GM21390 (cell line): ENCODE measurements at regions not wholly inside any gene's neighbourhood (a gene's known extent, or its start where the extent isn't known, plus 50 kb on each side); places are given as distances from the start of the nearest gene placed in this dataset.
"Not testable (repeated sequence)": the region's sequence is repeated elsewhere in the genome, so short reads cannot be mapped to it uniquely, and the experiment has no call there.

Experiments
- ATAC-seq: cut with Tn5 transposase; IDR thresholded peaks from one replicate; pipeline ENCODE4 v1.9.1; 2021; ENCODE audit not compliant: unreplicated experiment

DNA sequence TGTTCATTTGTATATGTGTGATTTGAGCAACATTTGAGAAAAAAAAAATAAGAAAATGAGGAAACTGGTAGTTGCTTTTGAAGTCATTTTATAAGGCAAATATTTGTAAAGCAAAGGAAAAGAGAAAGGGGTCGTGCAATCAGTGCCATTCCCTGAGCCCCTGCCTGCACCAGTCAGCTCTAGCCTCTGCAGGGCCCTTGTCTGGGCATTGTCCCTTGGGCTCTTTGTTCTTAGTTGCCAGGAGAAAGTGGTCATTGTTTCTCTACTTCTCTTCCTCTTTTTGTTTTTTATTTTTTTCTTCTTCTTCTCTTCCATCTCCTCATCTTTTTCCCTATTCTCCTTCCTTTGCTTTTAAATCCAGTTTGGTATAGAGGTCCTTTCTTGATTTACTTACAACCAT is 175.3 kb upstream of the CREB1 start:
- ATAC-seq = no peak

DNA sequence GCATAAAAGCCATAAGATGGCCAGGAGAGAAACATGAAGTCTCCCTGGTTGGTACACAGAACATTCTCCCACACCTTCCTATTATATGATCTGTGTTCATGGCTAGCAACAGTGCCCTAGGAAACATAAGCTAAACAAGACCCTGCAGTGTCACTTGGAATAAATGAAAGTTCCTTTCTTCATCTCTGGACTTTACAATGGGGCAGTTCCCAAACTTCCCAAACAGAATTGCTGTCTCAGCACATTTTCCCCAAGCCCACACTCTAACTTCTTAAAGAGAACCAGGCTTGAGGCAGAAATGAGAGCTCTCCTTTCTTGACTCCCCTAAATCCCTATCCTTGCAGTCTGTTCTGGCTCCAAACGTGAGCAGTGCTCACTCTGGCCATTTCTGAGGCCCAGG is 173.2 kb upstream of the CREB1 start:
- no peak for ATAC-seq

DNA sequence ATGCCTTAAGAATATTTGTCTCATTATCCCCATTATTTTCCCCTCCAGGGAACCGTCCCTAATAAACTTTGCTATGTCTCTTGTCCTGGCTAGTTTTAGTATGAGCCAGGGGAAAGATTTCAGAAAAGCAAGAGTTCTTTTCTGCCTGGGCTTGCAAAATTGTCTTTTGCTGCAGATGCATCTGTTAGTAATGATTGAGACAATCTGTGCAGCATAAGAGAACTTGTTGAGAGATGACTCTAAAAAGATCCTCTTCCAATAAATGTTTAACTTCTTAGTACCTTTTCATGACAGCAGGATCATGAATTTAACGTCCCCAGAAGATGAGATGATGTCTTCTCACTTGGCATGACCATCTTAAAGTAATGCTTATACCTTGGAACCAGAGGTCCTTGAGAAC is 172.5 kb upstream of the CREB1 start:
- ATAC-seq = no peak

DNA sequence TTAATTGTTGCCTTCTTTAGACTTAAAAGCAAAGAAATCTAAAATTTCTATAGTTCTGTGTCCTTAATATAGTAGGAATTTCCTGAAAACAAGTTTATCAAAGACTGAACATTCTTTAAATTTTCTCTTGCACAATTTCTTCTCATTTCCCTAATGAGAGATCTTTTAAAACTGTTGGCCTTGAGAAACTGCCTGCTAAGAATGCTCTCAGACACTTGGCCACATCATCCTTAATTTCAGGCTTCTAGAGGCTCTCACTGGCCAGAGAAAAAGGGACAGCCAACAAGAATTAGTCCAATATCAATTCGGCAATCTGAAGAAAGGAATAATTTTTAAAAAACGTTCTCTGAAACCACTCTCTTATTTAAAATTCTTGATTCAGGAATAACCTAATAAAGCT is 167.0 kb upstream of the CREB1 start:
- no peak for ATAC-seq

DNA sequence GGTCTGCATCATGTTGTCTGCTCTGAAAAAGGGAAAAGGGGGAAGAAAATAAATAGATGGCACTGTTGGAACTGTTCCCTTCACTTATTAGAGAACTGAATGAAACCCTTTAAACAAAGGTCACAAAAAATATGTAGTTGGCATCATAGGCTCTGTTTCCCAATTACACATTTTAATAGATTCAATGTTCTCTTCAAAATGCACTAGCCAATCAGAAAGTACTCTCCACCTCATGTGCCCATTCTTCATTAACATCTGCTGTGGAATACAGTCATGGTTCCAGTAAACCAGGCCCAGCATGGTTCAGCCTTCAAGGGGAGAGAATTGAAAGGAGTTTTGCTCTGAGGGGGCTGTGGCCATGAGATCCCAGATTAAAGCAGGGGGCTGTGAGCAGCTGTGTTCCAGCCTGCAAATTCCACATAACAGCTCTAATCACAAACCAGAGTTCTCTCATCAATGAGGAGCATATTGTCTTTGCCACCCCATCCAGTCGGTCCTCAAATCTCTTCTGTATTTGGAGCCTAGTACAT is 165.9 kb upstream of the CREB1 start:
- ATAC-seq = no peak

DNA sequence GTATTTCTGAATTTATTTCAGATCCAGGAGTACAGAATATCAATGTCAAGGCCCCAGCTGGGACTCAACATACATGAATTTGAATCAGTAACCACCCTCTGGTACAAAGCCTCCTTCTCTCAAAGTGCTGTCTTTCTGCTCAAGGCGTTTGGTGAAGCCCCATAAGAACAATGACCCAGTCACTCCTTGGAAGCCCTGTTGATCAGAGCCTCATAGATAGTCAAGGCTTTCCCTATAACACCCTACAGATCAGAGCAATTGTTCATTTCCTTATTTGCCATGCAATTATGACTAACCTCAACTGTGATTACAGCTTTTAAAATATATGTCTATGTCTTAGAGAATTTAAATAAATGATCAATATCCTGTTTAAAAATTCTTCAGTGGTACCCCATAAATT is 159.1 kb upstream of the CREB1 start:
- ATAC-seq = no peak

DNA sequence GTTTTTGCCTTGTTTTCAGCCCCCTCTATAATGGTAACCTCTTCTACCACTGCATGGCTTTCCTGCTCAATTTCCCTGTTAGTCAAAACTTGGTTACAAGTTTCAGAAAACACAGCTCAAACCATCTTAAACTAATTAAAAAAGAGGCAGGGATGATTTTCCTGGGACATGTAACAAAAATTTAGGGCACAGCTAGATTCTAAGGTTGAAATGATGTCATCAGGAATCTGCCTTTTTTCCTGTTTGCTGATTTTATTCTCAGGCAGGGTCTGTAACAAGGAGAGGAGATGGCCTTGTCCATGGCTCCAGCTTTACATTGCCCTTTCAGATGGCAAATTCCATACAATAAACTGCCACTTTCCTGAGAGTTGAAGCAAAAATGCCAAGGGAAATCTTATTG is 157.9 kb upstream of the CREB1 start:
- no peak for ATAC-seq

DNA sequence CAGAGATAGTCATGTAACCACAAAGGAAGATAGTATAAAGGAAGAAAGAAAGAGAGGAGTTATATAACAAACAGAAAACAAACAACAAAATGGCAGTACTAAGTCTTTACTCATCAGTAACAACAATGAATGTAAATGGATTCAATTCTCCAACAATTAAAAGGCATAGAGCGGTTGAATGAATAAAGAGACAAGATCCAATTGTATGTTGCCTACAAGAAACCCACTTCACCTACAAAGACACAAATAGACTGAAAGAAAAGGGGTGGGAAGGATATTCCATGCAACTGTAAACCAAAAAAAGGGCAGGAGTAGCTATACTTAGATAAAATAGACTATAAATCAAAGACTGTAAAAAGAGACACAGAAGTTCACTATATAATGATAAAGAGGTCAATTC is 157.3 kb upstream of the CREB1 start:
- no peak for ATAC-seq

DNA sequence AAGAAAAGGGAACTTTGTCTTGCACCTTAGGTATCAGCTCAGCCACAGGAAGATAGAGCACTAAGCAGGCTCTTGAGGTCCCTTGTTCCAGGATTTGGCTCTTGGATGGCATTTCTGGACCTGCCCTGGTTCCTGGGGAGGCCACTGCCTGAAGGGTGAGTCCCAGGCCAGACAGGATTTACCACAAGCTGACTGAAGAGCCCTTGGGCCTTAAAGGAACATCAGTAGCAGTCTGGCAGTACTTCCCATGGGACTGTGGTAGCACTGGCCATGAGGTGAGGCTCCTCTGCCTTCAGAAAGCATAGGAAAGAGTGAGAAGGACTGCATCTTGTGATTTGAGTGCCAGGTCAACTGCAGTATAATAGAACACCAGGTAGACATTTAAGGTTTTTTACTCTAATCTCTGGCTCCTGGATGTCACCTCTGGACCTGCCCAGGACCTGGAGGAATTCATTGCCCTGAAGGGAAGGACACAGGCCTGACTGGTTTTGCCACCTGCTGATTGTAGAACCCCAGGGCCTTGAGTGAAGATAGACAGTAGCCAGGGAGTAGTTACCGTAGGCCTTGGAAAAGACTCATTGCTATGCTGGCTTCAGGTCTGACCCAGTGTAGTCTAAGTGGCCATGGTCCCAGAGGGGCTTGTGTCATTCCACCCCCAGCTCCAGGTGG is 154.4 kb upstream of the CREB1 start:
- ATAC-seq = no peak

DNA sequence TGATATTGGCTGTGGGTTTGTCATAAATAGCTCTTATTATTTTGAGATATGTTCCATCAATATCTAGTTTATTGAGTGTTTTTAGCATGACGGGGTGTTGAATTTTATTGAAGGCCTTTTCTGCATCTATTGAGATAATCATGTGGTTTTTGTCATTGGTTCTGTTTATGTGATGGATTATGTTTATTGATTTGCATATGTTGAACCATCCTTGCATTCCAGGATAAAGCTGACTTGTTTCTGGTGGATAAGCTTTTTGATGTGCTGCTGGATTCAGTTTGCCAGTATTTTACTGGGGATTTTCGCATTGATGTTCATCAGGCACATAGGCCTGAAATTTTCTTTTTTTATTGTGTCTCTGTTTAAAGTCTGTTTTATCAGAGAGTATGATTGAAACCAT is 151.1 kb upstream of the CREB1 start:
- not testable (repeated sequence) for ATAC-seq

DNA sequence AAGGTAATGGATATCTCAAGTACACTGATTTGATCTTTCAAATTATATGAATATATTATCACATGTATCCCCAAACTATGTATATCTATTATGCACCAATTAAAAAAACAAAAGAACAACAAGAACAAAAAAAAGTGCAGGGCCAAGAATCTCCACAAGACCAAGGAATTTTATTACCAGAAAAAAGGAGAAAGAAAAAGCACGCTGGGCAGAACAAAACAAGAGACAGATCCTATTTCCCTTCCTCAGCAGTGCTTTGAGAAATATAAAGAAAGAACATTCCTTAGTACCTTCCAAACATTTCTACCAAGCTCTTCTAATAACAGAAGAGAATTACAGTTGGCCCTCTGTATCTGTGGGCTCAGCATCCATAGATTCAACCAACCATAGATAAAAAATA is 144.7 kb upstream of the CREB1 start:
- ATAC-seq = no peak

DNA sequence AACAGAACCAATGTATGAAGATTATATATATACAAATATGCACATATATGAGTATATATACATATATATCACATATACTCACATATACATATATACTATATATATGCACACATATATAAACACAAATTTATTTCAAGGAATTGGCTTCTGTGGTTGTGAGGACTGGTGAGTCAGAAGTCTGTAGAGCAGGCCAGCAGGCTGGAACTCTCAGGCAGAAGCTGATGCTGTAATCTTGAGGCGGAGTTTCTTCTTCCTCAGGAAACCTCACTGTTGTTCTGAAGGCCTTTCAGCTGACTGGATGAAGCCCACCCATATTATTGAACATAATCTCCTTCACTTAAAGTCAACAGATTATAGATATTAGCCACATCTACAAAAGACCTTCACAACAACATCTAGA is 143.9 kb upstream of the CREB1 start:
- ATAC-seq = no peak

DNA sequence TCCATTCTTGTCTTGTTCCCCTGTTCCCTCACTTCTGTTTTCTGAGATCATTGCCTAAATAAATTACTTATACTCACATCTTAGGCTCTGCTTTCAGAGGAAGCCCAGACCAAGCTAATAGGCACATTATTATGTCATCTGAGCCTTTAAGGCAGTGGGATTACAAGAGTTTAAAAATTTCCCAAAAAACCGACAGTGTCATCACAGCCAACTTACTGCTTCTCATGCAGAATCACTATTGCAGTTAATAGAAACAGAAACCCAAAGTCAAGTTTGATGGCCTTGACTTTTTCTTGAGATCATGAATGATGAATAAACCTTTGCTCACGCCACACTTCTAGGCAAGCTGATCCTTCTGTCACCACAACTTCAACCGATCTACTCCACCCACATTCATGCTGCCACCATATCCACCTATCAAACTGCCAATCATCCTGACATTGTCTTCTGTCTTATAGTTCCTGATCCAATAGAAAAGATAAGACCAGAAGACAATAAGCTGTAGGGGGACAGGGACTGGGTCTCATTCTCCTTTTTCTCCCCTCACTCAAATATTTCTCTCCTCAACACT is 142.7 kb upstream of the CREB1 start:
- no peak for ATAC-seq

DNA sequence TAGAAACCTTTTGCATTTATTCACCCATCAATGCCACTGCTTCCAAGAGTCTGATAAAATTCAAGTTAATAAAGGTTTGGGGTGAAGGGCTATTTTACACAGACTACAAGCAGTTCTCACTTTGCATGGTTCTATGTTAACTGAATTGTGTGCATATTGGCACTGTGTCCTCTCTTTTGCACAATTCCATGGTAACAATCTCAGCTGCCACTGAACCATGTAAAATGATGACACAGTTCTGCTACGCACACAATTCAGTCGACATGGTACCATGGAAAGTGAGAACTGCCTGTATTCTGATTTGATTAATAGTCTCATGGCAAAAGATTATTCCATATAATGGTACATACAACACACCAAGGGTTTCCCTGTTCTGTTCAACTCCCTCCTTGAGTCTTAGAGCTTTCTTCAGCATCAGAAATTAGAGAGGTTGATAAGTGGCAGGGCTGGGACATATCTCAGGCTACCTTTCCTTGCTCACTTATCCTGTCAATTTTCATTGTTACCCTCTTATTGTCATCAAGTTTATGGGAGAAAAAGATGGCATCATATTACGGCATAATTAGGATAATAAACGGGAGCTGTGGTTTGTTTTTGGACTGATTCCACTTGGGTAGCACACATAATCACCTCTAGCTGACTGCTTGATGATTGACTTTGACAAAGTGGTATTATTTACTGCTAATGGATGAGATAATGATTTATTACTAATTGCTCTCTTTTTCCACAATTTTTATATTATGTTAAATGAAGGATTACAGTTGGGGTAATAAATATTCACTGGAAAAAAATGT is 139.3 kb upstream of the CREB1 start:
- ATAC-seq = no peak

DNA sequence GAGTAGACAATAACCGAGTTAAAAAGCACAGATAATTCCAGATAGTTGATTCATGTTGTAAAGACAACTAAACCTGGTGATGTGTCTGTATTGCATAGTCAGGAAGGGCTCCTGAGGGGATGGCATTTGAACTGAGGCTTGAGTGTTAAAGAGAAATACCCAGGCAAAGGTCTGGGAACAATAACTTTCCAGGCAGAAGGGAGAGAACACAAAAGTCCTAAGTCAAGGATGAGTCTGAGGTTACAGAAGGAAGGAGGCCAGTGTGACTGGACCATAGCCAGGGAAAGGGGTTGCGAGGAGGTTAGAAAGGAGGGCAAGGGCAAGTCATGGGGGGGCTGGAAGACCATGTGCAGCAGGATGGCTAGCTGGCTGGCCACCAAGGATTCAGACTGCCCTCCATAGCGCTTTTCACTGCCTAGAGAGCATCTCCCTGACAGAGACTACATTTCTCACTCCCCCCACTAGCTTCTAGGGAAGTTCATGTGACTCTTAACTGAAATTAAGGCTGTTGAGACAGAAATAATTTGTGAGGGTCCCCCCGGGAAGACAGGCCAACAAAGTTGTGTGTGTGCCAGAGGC is 135.5 kb upstream of the CREB1 start:
- ATAC-seq = no peak

DNA sequence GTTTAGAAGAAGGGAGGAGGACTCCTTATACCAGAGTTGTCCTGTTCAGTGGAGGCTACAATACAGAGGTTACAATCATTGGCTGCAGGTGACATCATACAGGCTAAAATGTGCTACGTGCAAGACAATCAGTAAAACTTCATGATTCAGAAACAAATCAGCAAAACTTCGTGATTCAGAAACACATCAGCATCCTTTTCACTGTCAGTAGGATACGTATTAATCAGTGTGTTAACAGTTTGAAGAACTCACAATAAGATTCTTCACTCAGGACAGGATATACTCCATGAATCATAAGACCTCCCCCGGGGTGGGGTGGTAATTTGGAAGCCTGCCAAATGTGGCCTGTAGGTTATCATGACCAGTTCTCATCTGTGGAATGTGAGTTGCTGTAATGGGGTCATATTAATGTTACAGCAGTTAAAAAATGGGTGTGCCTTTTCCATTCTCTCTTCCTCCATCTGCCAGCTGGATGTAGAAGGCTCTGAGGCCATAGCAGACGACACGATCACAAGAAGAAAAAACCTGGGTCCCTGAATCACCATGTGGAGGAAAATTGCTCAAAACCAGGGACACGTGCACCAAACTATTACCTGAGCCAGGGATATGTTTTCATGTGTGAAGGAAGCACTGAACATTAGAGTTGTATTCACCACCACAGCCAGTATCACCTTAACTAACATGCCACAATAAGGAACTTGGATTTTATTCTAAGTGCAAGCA is 134.8 kb upstream of the CREB1 start:
- ATAC-seq = no peak

DNA sequence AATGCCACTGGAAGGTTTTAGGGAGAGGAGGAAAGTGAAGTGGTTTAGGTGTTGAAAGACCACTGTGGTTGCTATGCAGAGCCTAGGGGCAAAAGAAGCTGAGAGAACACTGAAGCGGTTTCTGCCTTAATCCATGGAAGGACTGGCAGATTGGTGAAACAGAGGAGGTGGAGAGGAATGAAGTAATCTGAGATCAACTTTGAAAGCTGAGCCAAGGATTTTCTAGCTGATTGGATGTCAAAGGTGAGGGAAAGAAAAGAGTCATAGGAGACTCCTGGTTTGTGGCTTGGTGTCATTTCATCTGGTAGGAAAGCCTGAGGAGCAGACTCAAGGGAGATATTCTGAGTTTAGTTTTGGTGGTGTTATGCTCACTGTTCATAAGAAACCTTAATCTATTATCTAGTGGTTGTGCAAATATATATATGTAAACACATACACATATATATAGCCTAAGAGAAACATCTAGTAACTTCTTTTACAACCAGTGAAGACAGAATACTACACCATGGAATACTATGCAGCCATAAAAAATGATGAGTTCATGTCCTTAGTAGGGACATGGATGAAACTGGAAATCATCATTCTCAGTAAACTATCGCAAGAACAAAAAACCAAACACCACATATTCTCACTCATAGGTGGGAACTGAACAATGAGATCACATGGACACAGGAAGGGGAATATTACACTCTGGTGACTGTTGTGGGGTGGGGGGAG is 134.1 kb upstream of the CREB1 start:
- ATAC-seq = no peak

DNA sequence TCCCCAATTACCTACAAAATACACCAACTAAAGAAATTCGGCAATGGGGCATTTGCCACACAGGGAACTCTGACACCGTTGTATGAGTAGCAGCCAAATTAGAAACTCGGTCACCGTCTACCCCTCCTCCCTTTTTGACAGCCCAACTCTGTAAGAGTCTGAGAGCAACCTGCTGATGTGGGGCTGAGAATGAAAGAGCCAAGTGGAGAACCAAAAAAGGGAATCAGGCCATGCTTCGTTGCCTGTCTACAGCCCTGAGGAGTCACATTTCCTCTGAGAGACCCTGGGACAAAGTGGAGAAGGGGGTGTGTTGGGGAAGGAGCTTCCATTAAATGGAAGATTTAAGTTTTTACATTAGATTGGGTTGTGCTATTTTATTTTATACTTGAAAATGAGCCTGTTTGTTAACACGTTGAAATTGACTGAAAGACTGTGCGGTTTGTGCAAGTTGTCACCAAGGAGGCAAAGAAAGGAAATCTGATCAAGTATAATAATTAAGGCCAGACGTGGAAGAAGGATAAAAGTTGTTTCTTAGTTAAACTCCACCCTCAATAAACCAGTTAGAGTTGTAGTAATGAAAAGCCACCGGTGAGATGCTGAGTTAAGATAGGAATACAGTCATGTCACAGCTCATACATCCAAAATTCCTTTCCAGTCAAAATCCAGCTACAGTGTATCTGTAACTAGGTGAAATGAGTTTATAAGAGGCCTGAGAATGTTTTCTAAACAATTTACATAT is 131.7 kb upstream of the CREB1 start:
- no peak for ATAC-seq

DNA sequence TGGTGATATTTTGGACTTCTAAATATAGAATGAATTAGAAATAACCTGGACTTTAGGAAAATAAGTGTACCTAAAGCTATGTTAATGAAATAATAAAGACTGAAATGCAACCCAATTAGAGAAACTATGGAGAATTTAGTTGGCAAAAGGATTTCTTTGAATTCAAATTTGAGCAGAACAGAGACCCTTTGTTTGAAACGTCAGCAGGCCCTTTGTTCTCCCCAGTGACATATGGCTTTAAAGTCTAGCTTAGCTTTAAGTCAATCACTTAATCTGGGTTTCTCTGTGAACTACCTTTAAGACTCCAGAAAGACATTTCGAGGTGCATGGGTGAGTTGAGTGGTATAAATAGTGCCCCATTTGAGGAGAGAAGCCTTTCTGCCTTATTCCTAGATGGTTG is 130.5 kb upstream of the CREB1 start:
- ATAC-seq = no peak

DNA sequence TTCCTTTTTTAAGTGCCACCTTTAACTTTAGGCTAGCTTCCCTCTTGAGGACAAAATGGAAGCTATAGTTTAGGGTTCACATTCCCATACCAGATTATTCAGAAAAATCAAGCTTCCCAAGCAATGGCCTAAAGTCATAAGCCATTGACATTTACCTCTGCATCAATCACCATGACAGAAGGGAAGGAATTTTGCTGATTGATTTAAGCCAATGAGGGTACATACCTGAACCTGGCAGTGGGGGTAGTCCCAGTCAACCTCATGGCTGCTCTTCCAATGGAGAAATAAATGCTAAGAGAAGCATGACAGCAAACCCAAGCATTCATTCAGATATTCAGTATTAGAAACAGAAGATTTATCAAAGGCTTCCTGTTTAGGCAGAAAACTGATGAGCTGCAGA is 128.4 kb upstream of the CREB1 start:
- no peak for ATAC-seq
